HUDEP-2 (cell line): ENCODE measurements at regions not wholly inside any gene's neighbourhood (a gene's known extent, or its start where the extent isn't known, plus 50 kb on each side); places are given as distances from the start of the nearest gene placed in this dataset.

Experiments
- DNase-seq, 76 experiments: peaks; one replicate each; lab custom pipeline; 2025; ENCODE audit not compliant: unreplicated experiment in 76 of 76; lab: John Stamatoyannopoulos, UW

DNA sequence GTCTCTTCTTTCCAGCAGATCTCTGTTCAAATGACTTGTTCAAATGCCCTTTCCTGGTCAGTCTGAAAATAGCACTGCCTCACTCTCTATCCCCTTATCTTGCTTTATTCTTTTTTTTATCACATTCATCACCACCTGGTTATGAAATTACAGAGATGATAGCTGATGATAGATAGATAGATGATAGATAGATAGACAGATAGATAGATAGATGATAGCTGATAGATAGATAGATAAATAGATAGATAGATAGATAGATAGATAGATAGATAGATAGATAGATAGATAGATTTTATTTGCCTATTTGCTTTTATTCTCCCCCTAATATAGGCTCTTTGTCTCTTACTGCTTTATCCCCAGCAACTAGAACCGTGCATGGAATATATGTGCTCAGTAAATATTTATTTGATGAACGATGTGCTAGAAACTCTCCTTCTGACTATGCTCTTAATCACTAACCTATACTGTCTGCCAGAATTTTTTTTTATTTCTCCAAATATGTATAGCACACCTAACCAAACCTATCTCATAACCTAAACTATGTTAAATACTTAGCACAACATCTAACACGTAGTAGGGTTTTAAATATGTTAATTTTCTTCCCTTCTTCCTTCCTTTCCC is 372.8 kb upstream of the DUSP10 start:
- DNase-seq, result no peak

GRCh38 chr1:222109836-222110235 is 367.9 kb upstream of the DUSP10 start:
- no peak for DNase-seq

DNA sequence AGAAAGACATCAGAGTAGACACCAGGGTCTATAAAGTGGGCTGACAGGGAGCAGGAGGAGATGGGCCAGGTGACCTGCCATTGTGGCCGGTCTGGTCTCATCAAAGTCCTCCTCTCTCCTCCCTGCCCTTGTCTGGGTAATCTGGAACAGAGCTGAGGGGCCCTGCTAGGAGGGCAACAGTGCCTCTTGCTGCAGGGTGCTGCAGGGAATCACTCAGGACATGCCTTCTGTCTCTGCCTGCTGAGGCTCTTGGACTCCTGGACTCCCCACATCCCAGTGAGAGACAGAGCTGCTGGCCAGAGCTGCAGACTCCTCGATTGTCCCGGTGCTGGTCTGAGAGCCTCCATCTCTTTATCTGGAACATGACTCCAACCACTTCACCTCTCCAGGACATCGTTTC is 366.1 kb upstream of the DUSP10 start:
- no peak for DNase-seq

DNA sequence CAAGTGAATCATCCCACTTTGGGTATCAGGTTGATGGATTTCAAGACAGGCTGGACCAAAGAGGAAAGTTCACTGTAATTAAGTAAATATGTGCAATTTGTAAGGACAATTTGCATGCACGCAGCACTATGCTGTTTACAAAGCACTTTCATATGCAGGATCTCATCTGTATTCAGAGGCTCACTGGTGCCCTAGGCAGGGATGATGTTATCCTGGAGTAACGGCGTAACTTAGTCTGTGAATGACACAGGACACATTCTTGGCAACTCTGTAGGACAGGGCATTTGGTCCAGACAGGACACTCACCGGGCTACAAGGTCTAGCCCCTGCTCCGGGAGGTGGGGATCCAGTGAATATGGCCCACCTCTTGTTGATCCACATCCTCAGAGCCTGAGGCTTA is 365.4 kb upstream of the DUSP10 start:
- DNase-seq, result no peak

DNA sequence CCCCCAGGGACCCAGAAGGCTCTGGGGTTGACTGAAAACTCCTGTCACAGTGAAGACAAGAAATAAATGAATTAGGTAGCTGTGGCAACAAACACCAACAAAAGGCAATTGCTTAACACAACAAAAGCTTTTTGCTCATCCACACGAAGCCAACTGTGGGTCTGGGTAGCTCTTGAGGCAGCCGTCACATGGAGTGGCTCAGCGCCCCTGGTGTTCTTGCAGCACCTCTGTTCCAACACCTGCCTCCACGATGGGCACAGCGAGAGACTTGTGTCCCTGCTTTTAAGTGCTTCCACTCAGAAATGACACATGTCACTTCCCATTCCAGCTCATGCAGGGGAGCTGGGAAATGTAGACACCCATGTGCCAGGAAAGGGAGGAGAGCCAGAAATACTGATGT is 364.5 kb upstream of the DUSP10 start:
- DNase-seq, result no peak

GRCh38 chr1:222105861-222106260 is 364.0 kb upstream of the DUSP10 start:
- no peak for DNase-seq

DNA sequence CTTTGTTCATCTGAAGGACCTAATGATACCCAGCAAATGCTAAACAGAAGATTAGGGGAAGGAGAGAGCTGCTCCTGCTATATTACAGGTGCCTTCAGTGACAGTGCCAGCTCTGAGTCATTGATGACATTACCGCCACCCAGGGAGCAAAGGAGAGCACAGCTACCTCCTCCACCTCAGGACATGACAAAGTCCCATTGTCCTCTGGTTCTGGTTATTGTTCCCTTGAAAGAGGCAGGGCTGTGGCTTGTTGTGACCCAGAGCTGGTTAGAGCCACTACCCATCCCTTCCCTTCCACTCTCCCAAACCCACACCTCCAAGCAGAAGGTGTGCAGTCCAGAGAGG is 363.5 kb upstream of the DUSP10 start:
- no peak for DNase-seq

- DNase-seq, result no peak
Observed at GRCh38 chr1:222104694-222105392, 363.0 kb upstream of the DUSP10 start.

DNA sequence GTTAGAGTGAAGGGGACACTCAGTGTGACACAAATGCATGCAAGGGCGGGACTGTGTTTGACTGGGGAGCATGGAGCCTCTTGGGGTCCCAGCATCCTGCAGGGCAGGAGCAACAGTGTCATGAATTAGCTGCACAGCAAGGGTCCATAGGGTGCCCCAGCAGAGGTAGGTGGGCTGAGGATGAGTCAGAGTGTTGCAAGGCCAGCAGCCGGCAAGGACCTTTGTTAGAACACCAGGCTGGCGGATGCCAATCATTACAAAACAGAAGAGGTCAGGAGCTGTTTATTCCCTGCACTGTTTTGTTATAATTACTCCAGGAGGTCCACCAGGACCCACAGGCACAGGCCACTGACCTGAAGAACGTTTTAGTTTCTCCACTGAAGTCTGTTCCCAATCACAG is 362.2 kb upstream of the DUSP10 start:
- DNase-seq, result no peak

DNA sequence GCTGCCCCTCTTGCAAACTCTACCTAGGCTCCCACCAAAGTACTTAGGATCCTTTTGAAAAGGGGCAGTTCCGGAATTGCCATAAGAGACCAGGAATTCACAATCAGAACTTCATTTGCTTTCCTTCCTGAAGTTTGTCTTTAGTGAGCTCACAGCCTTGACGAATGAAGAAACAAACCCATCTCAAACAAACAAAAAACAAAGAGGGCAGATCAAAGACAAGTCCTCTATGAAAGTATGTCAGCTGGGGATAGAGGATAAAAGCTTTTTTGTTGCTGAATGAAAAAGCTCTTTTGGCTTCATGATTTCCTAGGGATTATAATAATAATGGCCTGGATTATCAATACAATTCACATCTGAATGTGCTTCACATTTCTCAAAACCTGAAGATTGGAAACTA is 357.9 kb upstream of the DUSP10 start:
- DNase-seq, result no peak

DNA sequence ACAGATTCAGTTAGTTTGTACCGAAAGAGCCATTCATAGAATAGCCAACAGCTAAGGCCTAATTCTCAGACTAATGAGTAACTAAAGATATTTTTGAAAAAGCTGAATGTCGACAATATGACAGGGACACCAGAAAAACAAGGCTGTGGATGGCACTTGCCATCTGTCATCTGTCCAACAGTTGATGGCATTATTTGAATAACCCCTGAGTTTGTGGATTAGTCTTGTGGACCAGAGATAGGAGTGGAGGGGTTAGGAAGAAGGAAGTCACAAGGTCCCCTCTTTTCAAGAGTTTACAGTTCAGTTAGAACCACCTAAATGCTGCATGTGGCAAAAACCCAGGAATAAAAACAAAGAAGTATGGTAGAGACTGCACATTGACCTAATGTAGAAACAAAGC is 356.5 kb upstream of the DUSP10 start:
- DNase-seq, result peak in 13 of 76 experiments; percentile 1 to 45 (median 19)

DNA sequence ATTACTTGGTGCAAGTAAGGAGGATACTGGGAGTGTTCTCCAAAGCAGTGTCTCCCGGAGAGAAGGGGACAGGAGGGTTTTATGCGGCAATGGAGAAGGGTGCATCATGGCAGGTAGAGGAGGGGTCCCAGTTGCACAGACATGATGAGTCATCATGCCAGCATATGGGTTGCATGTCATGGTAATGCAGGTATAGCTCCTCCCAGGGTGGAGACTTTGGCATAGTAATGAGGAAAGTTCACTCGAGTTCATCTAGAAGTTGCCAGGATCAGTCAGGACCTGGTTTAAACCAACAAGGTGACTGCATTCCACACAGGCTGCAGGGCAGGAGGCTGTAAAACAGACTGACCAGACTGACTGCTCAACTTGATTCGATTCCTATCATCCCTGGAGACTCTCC is 355.7 kb upstream of the DUSP10 start:
- peak in 2 of 76 experiments; percentile 2 to 4 for DNase-seq

GRCh38 chr1:222096883-222097282 is 355.0 kb upstream of the DUSP10 start:
- peak in 7 of 76 experiments; percentile 8 to 49 (median 18) for DNase-seq

DNA sequence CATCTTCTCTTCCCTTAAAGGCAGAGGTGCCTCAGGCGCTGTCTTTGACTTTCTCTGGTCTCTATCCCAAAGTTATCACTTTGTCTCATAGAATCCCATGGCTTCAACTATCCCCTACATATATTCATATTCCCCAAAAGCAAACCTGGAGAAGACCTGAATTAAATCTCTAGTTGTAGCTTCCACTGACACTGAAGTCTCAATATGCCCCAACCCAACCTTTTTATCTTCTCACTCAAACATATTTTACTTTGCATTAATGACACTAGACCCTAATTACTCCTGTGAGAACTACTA is 354.5 kb upstream of the DUSP10 start:
- no peak for DNase-seq

DNA sequence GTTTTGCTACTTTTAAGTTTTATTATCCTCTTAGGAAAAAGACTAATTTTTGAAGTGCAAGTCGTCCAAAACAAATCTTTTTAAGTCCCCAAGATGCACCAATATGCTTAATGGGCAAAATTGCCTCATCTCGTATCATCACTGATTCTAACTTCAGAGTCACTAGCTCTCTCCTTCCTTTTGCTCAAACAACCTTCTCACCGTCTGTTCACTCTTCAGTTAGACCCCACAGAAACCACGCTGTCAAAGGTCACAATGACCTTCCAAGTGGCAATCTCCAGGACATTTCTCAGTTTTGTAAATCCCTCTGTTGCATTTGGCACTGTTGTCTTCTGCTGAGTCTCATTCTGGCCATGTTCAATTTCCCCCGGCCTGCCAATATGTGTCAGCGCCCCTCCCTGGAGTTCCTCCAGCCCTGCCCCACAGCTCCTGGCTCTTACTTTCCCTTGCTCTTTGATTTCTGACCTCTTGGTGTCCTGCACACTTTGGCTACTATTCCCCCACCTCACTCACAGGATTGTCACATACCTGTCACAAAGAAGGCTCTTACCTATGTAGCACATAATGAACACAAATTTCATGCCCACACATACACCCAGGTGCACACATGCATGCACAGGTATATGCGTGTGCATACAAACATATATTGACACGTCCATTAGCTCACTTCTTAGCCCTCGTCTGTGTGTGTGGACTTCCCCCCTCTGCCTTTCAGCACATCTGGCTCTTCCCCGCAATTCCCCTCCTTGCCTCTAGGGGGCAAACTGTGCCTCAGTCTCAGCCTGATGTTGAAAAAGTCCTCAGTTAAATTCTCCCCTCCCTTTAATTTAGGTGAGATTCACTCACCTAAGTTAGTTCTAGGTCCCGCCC is 354.0 kb upstream of the DUSP10 start:
- peak in 41 of 76 experiments; percentile 2 to 65 (median 13) for DNase-seq

DNA sequence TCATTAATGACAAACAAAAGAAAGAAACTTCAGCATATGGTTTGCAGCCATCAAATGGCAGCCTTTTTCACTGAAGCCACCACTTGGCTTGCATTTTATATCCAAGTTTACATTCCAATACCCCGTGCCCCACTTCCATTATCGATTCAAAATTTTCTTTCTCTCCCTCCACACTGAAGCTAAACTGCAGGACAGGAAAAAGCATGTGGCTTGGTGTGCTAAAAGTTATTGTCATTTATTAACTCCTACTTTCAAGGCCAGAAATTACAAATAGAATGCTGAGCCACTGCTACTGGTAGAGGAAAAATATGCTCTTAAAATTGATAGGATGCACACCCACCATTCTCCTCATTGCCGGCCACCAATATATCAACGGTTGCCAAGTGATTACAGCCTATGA is 351.6 kb upstream of the DUSP10 start:
- no peak for DNase-seq

DNA sequence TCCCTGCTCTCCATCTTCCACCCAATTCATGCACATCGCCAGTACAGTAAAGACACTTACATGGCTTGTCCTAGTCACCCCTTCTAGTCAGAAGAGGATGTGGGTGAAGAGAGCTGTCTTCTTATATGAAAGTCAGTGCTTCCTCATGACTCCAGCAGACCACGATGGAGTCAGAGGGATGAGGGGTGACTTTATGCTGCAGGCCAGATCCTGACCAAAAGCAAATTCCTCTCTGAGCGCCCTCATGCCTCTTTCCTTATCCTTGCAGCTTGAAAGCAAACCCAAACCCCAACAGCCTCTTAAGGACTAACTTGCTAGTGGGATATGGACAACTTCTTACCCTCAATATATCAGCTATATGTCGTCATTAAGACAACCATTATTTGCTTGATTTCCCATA is 348.2 kb upstream of the DUSP10 start:
- DNase-seq, result no peak

DNA sequence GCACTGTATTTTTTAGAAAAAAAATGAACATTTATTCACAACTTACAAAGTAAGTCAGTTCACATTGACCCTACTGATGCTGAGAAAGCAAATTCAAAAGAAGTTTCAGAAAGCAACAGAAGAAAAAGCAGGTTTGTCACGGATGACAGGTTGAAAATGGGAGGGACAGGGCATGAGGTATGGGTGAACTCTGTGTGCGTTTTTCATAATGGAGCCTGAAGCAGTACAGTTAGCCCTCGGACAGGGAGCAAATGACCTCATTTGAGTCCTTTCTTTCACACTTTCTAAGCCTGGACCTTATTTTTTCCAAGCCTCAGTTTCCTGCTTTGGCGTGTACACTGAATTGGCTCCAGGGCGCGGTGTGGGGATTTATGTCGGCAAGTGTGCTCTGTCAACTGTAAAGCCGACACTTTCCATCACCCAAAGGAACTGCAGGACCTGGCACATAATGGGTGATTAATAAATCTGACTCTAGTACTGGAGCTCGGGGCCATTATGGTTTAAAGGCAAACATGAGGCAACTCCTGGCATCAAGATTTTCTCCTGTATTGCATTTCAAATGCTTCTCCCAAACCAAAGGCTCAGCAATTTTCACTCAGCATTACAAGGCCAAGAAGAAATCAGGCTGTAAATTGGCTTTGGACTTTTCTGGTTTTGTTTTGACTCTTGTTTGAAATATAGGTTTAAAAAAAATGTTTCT is 345.5 kb upstream of the DUSP10 start:
- no peak for DNase-seq

DNA sequence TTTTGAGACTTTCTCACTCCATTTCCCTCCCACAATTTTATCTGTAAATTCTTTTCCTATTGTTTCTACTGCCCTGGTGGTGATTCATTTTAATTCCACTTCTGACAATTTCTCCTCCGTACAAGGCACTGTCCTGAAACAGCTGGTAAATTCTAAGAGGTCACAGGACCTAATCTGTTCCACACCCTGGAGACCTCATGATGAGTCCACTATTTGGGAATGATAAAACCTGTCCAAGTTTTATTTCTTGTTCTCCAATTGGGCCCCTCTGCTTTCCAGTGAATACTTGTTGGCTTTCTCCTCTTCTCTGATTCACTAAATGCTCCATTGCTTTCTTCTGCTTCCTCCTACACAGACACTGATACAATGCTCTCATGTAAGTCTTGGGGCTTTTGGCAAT is 343.1 kb upstream of the DUSP10 start:
- DNase-seq, result no peak

DNA sequence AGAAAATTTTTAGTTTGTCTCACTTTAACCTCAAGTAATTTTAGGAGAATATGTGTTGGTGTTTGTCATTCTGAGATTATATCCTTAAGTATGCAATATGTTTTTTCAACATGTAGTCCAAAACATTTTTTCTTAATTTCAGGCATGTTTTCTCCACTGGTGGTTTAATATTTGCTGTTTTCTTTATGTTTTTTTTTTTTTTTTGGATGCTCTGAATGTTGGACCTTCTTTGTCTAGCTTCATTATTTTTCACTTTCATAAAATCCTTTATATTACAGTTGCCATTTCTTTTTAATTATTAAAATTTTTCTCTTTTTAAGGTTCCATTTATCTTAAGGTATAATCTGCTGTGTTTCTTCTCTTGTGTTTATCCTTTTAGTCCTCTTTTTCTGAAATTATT is 342.2 kb upstream of the DUSP10 start:
- no peak for DNase-seq

GRCh38 chr1:222081859-222082258 is 340.0 kb upstream of the DUSP10 start:
- no peak for DNase-seq
